Fibroblast of lung (primary cell): ENCODE measurements at regions not wholly inside any gene's neighbourhood (a gene's known extent, or its start where the extent isn't known, plus 50 kb on each side); places are given as distances from the start of the nearest gene placed in this dataset.

Experiments used
- EZH2 ChIP-seq: IDR thresholded peaks from 2 replicates; pipeline ENCODE4 v1.5.1; 2012; ENCODE audit warnings: low read length, control low read depth, mild to moderate bottlenecking; ENCODE audit errors: missing control alignments
- TF ChIP-seq, protein P1 (sequence below), 2 donors: IDR thresholded peaks in 1 of 2; conservative IDR thresholded peaks in 1 of 2; 1 replicate in 1 of 2; 2 replicates in 1 of 2; pipeline ENCODE4 v1.5.1; 2011 to 2012; ENCODE audit warnings: low read length in 2 of 2, control low read depth in 1 of 2, inconsistent platforms in 1 of 2, low read depth in 1 of 2, mild to moderate bottlenecking in 1 of 2

DNA sequence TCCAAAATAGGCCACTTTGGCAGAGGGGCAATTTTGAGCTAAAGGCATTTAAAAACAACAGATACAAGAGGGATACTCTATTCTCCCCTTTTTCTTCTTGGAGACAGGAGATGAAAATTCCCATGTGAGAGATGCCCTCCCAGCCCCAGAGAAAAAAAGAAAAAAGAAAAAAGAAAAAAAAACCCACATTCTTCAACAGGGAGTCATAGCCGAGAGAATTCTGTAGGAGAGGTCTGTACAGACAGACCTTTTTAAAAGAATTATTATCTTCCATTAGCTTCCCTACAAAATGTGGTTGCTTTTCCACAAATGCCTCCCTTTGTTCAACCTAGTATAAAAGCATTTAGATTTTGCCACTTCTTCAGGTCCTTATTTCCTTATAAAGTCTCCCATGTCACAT is 89.9 kb downstream of the SPCS3 start:
- TF ChIP-seq, protein P1, sequence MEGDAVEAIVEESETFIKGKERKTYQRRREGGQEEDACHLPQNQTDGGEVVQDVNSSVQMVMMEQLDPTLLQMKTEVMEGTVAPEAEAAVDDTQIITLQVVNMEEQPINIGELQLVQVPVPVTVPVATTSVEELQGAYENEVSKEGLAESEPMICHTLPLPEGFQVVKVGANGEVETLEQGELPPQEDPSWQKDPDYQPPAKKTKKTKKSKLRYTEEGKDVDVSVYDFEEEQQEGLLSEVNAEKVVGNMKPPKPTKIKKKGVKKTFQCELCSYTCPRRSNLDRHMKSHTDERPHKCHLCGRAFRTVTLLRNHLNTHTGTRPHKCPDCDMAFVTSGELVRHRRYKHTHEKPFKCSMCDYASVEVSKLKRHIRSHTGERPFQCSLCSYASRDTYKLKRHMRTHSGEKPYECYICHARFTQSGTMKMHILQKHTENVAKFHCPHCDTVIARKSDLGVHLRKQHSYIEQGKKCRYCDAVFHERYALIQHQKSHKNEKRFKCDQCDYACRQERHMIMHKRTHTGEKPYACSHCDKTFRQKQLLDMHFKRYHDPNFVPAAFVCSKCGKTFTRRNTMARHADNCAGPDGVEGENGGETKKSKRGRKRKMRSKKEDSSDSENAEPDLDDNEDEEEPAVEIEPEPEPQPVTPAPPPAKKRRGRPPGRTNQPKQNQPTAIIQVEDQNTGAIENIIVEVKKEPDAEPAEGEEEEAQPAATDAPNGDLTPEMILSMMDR (conservative IDR thresholded peaks at IDR 0.05 in 1 of 2, IDR thresholded peaks at IDR 0.05 in 1 of 2; ENCODE audit: low read depth in 1 of 2, low read length in 2 of 2), result no peak
- no peak for TF ChIP-seq EZH2
